ENCODE measurements at regions not wholly inside any gene's neighbourhood (a gene's known extent, or its start where the extent isn't known, plus 50 kb on each side); places are given as distances from the start of the nearest gene placed in this dataset.

DNA sequence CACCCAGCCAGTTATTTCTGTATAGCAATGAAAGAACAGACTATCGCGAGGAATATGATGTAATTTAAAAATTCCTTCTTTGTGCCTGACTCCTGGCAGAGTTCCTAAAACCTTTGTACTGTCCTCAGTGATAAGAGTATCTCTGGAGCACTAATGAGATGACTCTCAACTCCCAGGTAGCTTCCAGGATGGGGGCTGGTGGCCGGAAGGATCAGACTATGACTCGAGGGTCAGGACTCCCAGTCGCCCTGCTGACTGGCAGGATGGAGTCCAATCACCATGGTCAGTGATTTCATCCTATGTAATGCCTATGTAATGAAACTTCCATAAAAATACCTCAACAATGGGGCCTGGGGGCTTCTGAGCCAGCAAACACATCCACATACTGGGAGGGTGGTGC lies 135.1 kb downstream of the SHANK2 start:
- TF ChIP-seq EZH2 (IDR thresholded peaks at IDR 0.05; ENCODE audit: borderline replicate concordance, low read length), result no peak
- TF ChIP-seq, protein P1, sequence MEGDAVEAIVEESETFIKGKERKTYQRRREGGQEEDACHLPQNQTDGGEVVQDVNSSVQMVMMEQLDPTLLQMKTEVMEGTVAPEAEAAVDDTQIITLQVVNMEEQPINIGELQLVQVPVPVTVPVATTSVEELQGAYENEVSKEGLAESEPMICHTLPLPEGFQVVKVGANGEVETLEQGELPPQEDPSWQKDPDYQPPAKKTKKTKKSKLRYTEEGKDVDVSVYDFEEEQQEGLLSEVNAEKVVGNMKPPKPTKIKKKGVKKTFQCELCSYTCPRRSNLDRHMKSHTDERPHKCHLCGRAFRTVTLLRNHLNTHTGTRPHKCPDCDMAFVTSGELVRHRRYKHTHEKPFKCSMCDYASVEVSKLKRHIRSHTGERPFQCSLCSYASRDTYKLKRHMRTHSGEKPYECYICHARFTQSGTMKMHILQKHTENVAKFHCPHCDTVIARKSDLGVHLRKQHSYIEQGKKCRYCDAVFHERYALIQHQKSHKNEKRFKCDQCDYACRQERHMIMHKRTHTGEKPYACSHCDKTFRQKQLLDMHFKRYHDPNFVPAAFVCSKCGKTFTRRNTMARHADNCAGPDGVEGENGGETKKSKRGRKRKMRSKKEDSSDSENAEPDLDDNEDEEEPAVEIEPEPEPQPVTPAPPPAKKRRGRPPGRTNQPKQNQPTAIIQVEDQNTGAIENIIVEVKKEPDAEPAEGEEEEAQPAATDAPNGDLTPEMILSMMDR (conservative IDR thresholded peaks at IDR 0.05 in 1 of 2, IDR thresholded peaks at IDR 0.05 in 1 of 2; ENCODE audit: extremely low read depth in 1 of 2, insufficient read depth in 1 of 2, low read depth in 1 of 2, low read length in 2 of 2), result no peak
